ENCODE measurements at regions not wholly inside any gene's neighbourhood (a gene's known extent, or its start where the extent isn't known, plus 50 kb on each side); places are given as distances from the start of the nearest gene placed in this dataset.

GRCh38 chr17:63132459-63132911 lies 166.4 kb downstream of the TANC2 start:
- TF ChIP-seq CTCF (IDR thresholded peaks at IDR 0.05; ENCODE audit: low read length): no peak
- no peak for TF ChIP-seq EZH2 (IDR thresholded peaks at IDR 0.05; ENCODE audit: borderline replicate concordance, low read length)
